ENCODE measurements at regions not wholly inside any gene's neighbourhood (a gene's known extent, or its start where the extent isn't known, plus 50 kb on each side); places are given as distances from the start of the nearest gene placed in this dataset.

DNA sequence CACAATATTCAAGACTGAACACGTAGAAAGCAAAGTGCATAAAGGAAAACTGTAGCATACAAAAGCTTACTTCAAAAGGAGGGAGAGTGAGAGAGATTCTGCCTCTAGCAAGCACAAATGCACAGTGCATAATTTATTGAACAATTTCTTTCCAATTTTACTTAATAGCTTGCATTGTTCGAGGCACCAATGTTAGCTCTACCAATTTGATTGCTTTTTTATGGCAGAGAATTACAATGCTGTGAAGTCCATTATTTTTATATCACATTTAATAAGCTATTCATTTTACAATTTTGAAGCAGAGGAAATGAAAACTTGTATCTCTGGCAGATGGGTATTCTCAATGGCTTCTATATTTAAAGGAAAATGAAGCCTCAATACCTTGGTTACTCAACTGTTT, 331.7 kb downstream of the GPM6A start:
- TF ChIP-seq POLR2AphosphoS5 (IDR thresholded peaks at IDR 0.05) (no peak), CTCF (IDR thresholded peaks at IDR 0.05) (no peak), POLR2A (IDR thresholded peaks at IDR 0.05) (no peak)
